ENCODE measurements at regions not wholly inside any gene's neighbourhood (a gene's known extent, or its start where the extent isn't known, plus 50 kb on each side); places are given as distances from the start of the nearest gene placed in this dataset.

DNA sequence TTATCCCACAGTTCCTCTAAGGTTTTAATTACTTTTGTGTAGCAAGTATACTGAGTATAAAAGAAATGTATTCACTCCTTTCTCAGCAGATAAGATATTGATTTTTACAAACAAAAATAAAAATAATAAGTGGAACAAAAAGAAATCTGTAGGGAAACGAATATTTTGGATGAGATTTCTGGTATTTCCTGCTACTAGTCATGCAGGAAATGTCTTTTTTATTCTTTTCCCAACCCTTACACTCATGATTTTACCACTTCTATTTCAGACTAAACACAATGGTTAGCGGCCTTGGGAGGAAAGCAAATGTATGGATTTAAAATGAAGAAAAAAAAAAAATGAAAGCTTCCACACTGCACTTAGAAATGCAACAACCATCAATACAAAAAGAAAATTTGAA, 580.5 kb upstream of the MARCKS start:
- TF ChIP-seq CTCF (IDR thresholded peaks at IDR 0.05; ENCODE audit: low read length) = no peak
- TF ChIP-seq EZH2 (IDR thresholded peaks at IDR 0.05; ENCODE audit: borderline replicate concordance, low read length) = no peak
